Activated CD4-positive, alpha-beta T cell treated with anti-CD3 and anti-CD28 coated beads for 24 hours (primary cell): ENCODE measurements at regions not wholly inside any gene's neighbourhood (a gene's known extent, or its start where the extent isn't known, plus 50 kb on each side); places are given as distances from the start of the nearest gene placed in this dataset.

ENCODE experiments used
- DNase-seq, 2 donors: peaks; one replicate each; pipeline ENCODE4 v3.0.0-alpha.2; 2020; ENCODE audit warnings: low read depth in 2 of 2

DNA sequence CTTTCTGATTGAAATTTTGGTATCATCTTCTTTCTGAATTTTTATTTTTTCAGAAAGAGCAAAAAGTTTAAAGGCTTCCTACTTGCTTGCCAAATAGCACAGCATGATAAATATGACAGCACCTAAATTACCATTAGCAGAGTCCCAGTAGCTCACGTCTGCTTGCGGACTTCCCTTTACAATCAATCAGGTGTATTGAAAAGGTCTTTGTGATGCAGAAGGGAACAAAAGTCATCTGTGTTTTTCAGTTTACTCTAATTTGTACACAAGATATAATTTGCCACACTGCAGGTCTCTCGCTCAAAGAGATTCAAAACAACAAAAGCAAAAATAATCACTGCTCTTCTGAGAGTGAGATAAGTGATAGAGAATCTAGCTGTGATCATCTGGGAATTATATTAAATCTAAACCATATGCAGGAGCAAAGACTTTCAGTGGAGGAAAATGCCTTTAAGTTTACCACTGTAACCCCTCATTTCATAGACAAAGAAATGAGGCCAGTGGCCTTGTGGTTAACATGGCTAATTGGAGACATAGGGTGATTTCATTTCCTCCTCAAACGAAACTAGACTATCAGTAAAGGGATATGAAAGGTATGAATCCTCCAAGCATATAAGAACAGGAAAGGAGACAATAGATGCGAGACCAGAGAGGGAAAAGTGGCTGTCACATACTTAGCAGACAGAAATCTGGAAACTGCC, 240.8 kb upstream of the TMPO start:
- DNase-seq = no peak

DNA sequence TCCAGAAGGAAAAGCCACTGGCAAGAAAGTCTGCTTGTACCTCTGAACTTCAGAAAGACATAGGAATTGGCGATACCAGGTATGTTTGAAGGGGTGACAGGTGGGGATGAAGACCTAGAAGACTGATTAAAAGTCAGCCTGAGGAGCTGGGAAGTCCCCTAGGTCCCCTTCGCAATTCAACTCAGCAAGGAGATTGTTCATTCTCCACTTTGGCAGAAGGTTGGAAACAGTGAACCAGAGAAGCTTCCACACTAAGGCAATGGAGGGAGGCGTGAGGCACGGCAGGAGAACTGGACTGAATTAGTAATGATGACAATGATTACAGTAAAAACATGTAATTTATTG, 240.3 kb upstream of the TMPO start:
- no peak for DNase-seq

DNA sequence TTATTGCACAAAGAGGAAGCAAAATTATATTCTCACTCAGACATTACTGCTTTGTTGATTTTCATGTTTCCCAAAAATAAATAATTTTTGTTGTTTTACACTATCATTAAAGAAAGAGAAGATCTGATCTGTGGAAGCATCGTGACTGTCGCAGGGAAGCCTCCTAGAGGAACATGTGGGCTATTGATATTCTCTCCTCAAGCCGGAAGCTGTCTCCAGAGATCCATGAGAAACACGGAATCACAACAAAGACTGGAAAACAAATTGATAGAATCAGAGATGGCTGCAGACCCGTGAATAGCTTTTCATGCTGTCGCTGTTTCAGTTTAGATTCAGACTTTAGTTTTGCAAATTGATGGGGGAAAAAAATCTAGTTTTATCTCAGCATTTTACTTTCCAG, 235.2 kb upstream of the TMPO start:
- no peak for DNase-seq

DNA sequence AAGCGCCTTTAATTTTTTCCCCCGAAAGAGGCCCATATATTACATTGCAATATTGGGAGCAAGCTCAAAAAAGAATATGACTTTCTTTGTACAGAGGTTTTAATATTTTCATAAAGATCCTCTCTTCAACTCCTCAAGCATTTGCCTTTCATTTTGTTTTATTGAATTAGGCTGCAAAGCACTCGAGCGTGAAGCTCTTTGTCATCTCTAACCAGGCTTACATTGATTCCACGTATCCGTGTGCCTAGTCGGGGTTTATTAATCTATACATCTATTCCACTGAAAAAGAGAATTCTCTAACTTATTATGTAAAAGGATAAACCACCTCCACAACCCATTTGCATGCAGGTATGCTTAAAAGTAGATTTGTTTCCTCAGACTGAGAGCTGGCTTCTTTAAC, 234.8 kb upstream of the TMPO start:
- DNase-seq = no peak

- no peak for DNase-seq
Measured at GRCh38 chr12:98291828-98292227, 223.6 kb upstream of the TMPO start.

- DNase-seq = no peak
Measured at GRCh38 chr12:98294051-98294805, 221.2 kb upstream of the TMPO start.

DNA sequence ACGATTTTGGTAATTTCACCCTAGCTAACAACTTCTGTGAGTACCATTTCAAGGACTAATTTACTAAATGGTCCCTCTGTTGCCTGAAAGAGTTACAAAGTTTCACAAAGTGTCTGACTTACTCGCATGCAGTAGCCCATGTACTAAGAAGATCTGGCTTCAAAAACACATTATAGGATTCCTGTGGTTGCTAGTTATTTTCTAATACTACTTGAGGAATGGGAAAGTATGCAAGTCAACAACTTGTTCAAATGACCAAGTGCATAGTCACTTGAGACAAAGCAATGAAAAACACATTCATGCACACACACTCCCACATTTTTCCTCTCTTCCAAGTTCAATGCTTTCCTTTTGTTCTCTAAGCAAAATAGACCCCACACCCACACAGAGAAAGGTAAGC, 219.7 kb upstream of the TMPO start:
- DNase-seq = no peak

- no peak for DNase-seq
Measured at GRCh38 chr12:98296462-98297079, 218.8 kb upstream of the TMPO start.

GRCh38 chr12:98297538-98297937, 217.9 kb upstream of the TMPO start:
- DNase-seq = no peak

DNA sequence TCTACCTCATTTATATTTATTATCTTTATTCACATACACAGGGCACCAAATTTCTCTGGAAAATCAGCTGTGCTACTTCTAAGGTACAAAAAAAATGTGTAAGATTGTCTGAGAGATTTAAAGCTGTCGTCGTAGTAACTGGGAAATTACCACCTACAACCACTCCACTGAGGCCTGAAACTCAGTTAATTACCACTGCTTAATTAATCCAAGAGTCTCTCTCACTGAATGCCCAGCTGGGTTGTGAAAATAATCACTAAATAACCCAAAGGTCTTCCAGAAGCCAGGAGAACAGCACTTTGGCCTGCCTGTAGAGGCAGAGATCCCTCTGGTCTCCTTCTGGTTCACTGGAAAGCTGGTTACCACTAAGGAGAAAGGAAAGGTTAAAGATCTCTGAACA, 207.2 kb upstream of the TMPO start:
- DNase-seq = no peak

DNA sequence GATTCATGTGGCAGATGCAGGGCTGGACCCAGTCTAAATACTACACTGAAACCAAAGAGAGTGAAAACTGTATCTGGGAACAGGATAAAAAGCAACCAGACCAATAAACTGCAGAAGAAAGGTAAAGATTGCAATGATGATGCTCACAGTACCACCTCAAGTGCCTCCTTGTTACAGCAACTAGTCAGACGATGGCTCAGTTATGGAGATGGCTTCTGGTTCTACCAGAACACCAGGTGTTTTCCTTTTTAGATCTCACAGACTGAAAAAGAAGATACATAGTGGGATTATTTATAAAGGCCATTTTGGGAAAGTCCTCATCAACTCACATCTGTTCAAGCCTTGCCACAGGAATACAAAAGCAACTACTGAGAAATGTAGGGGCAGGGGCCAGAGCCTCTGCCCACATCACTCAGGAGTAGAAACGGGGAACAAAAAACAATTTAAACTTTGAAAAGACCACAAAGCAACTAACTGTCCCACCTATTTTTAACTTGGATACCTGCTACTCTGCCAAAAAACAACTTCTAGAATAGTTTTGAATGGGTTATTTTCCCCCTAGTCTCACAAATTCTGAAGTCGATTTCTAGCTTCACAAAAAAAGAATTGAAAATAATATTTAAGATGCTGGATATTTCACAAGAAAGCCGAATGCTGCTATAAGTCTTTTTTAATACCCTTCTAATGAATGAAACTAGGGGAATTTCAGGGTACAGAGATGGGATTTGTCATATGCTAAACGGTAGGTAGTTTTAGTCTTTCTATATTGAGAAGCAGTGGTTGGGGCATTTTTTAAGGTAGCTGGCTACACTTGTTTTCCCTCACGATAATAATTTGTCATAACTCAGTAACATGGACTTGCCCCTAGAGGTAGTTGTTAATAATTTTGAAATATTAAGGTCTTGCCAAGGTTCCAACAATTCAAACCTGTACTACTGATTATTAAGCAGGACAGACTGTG, 197.2 kb upstream of the TMPO start:
- DNase-seq = no peak

- DNase-seq = no peak
Measured at GRCh38 chr12:98319716-98320425, 195.5 kb upstream of the TMPO start.

DNA sequence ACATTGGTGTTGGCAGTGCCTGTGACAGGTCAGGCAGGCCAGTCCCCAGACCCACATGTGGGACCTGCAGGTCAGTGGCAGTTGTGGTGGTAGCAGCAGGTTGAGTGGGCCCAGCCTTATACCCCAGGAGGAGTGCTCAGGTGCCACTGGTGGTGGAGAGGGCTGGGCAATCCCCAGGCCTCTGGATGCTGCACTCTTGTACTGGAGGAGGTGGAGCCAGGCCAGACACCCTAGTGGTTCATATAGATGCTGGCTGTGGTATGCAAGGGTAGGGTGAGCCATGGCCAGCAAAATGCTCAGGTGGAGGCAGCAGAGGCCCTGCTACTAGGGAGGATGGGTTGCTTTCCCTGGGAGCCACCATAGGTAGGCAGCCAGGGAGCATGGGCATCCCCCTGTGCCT, 190.4 kb upstream of the TMPO start:
- DNase-seq = no peak

- DNase-seq = no peak
Measured at GRCh38 chr12:98328467-98328866, 186.9 kb upstream of the TMPO start.

- DNase-seq = no peak
Measured at GRCh38 chr12:98329589-98329988, 185.8 kb upstream of the TMPO start.

DNA sequence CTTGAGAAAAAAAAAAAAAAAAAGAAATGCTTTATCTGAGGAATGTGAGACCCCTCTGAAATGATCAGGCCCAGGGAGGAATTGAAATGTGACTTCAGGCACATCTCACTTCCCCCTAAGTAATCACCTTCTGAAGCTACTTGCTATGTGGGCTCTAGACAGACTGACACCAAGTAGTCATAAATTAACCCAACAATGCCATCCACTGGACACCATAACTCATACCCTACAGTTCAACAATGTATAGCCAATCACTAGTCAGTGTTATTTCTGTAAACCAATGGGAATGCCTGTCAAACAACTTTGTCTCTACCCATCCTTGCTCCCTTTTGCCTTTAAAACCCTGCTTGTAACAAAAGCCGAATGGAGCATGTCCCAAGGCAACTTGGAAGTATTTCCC, 182.7 kb upstream of the TMPO start:
- DNase-seq = no peak

DNA sequence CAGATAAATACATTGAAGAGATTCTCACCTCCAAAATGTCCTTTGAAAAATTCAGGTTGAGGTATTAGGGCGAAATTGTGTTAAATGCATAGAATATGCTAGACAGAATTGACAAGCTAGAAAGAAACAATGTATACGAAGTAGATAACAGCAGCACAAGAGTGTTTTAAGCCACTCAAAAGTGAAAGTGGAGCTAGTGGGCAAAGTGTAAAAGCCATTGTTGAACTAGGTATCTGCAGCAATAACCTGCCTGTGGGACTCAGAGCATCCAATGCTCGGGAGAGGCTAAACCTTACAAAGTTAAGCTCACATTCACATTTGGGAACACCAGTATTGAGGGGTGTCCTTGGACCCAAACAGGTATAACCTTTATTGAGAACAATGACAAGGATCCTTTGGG, 180.6 kb upstream of the TMPO start:
- DNase-seq = no peak

DNA sequence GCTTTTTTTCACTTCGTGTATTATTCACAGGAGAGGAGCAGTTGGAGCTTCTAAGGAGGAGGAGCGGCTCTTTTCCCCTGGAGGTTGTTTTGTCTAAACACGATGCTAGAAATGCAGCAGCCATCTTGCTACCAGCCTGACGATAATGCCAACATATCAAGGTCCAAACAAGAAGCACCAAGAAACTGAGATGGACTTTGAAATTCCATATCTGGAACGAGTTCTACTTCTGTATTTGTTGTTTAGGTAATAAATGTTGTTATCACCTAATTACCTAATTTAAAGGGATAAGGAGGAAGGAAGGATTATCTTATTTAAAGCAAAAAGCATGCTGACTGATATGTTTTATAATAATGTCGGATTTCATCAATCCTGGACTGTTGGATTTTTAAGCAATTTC, 174.4 kb upstream of the TMPO start:
- no peak for DNase-seq

- DNase-seq = no peak
Measured at GRCh38 chr12:98341732-98342131, 173.7 kb upstream of the TMPO start.

GRCh38 chr12:98343002-98343567, 172.3 kb upstream of the TMPO start:
- no peak for DNase-seq
